Erythroblast (primary cell): ENCODE measurements at regions not wholly inside any gene's neighbourhood (a gene's known extent, or its start where the extent isn't known, plus 50 kb on each side); places are given as distances from the start of the nearest gene placed in this dataset.

Experiments used
- GATA1 ChIP-seq: IDR thresholded peaks from 2 replicates; pipeline ENCODE4 v1.6.1; 2011; ENCODE audit warnings: low read depth, mild to moderate bottlenecking, control low read depth, low read length, moderate library complexity
- POLR2A ChIP-seq: IDR thresholded peaks from 2 replicates; pipeline ENCODE4 v1.6.1; 2011; ENCODE audit warnings: mild to moderate bottlenecking, low read length

DNA sequence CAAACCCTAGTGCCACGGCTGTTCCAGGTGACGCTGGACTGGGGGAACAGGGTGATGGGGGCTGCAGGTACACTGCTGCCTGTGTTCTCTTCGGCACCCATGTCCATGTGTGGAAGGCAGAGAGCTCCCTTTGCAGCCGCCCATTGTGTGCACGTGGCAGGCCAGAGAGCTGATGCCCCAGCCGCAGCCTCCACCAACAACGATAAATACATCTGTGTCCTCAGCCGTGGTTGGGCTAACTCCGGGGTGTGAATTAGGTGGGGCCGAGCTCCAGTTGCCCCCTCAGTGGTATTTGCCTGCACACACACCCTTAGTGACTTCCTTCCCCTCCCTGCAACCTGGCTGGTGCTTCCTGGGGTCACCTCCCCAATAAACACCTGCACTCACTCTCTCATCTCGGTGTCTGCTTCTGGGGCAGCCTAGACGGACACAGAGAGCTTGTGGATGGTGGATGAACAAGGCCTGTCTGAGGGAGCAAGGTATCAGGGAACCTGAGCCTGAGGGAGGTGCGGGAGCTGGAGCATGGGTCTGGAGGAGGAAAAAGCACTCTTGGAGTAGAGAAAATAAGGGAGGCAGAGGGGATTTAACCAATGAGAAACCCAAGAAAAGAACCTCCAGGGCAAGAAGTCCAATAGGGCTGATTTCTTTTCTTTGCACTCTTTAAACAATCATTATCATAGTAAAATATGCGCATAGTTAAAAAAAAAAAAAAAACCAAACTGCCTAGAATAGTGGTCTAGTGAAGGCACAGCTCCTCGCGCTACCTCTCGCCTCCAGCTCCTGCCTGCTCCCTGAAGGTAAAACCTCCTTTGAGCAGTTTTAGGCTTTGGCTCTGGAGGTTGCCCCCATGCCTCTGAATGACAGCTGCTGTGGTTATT, 112.6 kb downstream of the ZNF664 start:
- TF ChIP-seq POLR2A (no peak), GATA1 (no peak)
